ENCODE measurements at regions not wholly inside any gene's neighbourhood (a gene's known extent, or its start where the extent isn't known, plus 50 kb on each side); places are given as distances from the start of the nearest gene placed in this dataset.
"Not testable (repeated sequence)": the region's sequence is repeated elsewhere in the genome, so short reads cannot be mapped to it uniquely, and the experiment has no call there.

- TF ChIP-seq CTCF (conservative IDR thresholded peaks at IDR 0.05; ENCODE audit: low read depth, low read length); EZH2 (IDR thresholded peaks at IDR 0.05; ENCODE audit: borderline replicate concordance, low read depth, low read length, poor library complexity, severe bottlenecking): not testable (repeated sequence)
Measured at GRCh38 chr7:39793026-39793425, 157.0 kb upstream of the CDK13 start.
